ENCODE measurements at regions not wholly inside any gene's neighbourhood (a gene's known extent, or its start where the extent isn't known, plus 50 kb on each side); places are given as distances from the start of the nearest gene placed in this dataset.

- WGBS, 2 donors, result 65 to 66% methylated on average over 7 of the region's 7 CpGs
- Histone ChIP-seq H3K9me3 (no peaks in the 10 kb centered on the region), H3K36me3 (no peaks in the 10 kb centered on the region), H3K4me1 (no peaks in the 10 kb centered on the region), H3K27ac (no peak overlapping the region), H3K4me3 (replicated peaks in 1 of 3) (no peak overlapping the region), H3K27me3 (no peaks in the 10 kb centered on the region)
- DNase-seq, result no peak
- intact Hi-C loops (cut with DNase I), result no loop called here
- TF ChIP-seq CTCF (IDR thresholded peaks at IDR 0.05), result no peak
- TF ChIP-seq POLR2A (IDR thresholded peaks at IDR 0.05), result no peak
Observed at GRCh38 chr5:35369965-35370790, 139.9 kb upstream of the PRLR start.

- no peaks in the 10 kb centered on the region for H3K27me3 ChIP-seq
- no peak overlapping the region for H3K4me3 ChIP-seq (replicated peaks in 1 of 3)
- intact Hi-C loops (cut with DNase I), result no loop called here
- H3K4me1 ChIP-seq, result no peaks in the 10 kb centered on the region
- H3K36me3 ChIP-seq, result no peaks in the 10 kb centered on the region
- DNase-seq, result no peak
- WGBS, 2 donors, result 75 to 90% methylated on average over 1 of the region's 1 CpG
- TF ChIP-seq POLR2A (IDR thresholded peaks at IDR 0.05) (no peak), CTCF (IDR thresholded peaks at IDR 0.05) (no peak)
- no peaks in the 10 kb centered on the region for H3K9me3 ChIP-seq
- no peak overlapping the region for H3K27ac ChIP-seq
Observed at GRCh38 chr5:35367526-35367925, 137.2 kb upstream of the PRLR start.

- Histone ChIP-seq H3K4me1 (peaks cover 0 to under 1% of the 10 kb centered on the region in 2 donors), H3K9me3 (no peaks in the 10 kb centered on the region), H3K27ac (no peak overlapping the region), H3K27me3 (no peaks in the 10 kb centered on the region), H3K36me3 (no peaks in the 10 kb centered on the region), H3K4me3 (replicated peaks in 1 of 3) (no peak overlapping the region)
- 92% methylated on average over 3 of the region's 3 CpGs for WGBS, 2 donors
- intact Hi-C loops (cut with DNase I), result no loop called here
- no peak for DNase-seq
- TF ChIP-seq CTCF (IDR thresholded peaks at IDR 0.05) (no peak), POLR2A (IDR thresholded peaks at IDR 0.05) (no peak)
Observed at GRCh38 chr5:35365758-35366157, 135.5 kb upstream of the PRLR start.

- intact Hi-C loops (cut with DNase I), result no loop called here
- 83% methylated on average over 2 of the region's 2 CpGs for WGBS, 2 donors
- H3K9me3 ChIP-seq, result no peaks in the 10 kb centered on the region
Observed at GRCh38 chr5:35364350-35364749, 134.1 kb upstream of the PRLR start.

More at GRCh38 chr5:35364350-35364749, 134.1 kb upstream of the PRLR start:
- Histone ChIP-seq H3K4me3 (replicated peaks in 1 of 3) (no peak overlapping the region), H3K4me1 (peaks cover 0 to 5% of the 10 kb centered on the region in 2 donors), H3K27ac (no peak overlapping the region), H3K27me3 (no peaks in the 10 kb centered on the region), H3K36me3 (no peaks in the 10 kb centered on the region)
- TF ChIP-seq POLR2A (IDR thresholded peaks at IDR 0.05) (no peak), CTCF (IDR thresholded peaks at IDR 0.05) (no peak)
- DNase-seq, result no peak
